Left lung (tissue), 4 donors: ENCODE measurements at regions not wholly inside any gene's neighbourhood (a gene's known extent, or its start where the extent isn't known, plus 50 kb on each side); places are given as distances from the start of the nearest gene placed in this dataset.

Source experiments
- ATAC-seq: fragments of 200-7000 bp; cut with Tn5 transposase; one replicate; pipeline ENCODE4 v1.9.1; 2020; ENCODE audit warnings: moderate library complexity
- DNase-seq, 4 donors: peaks; one replicate each; pipeline ENCODE4 v3.0.0-alpha.2; 2013 to 2020
- H3K27ac ChIP-seq, 2 donors: fragments of 200-600 bp; sonication (generic) in 1 of 2; one replicate each; pipeline versions ENCODE4 v1.5.0 to v1.8.0; 2020 to 2021
- H3K27me3 ChIP-seq, 2 donors: fragments of 200-600 bp; sonication (generic) in 1 of 2; one replicate each; pipeline versions ENCODE4 v1.5.0 to v1.8.0; 2020 to 2021
- H3K36me3 ChIP-seq, 2 donors: fragments of 200-600 bp; sonication (generic) in 1 of 2; one replicate each; pipeline versions ENCODE4 v1.5.0 to v1.8.0; 2020 to 2021
- H3K4me1 ChIP-seq, 2 donors: fragments of 200-600 bp; one replicate each; pipeline ENCODE4 v1.8.0; 2021
- H3K4me3 ChIP-seq, 2 donors: fragments of 200-600 bp; sonication (generic) in 1 of 2; one replicate each; pipeline versions ENCODE4 v1.5.0 to v1.8.0; 2020 to 2021; ENCODE audit warnings: mild to moderate bottlenecking in 1 of 2
- H3K9me3 ChIP-seq, 2 donors: fragments of 200-600 bp; sonication (generic) in 1 of 2; one replicate each; pipeline versions ENCODE4 v1.5.0 to v1.8.0; 2020 to 2021
- CTCF ChIP-seq, 2 donors: fragments of 200-600 bp; sonication (generic) in 1 of 2; IDR thresholded peaks; one replicate each; pipeline versions ENCODE4 v1.5.0 to v1.8.0; 2021; ENCODE audit warnings: antibody characterized with exemption in 2 of 2
- intact Hi-C, 2 donors: fragments of 100-400 bp; cut with DNase I; formaldehyde crosslinking; loops; one replicate each; pipeline versions ENCODE4 v1.11.2 to v1.14.2; 2022
- donor health status: DM: no; HTN: yes; CAD: no.
- donor health status: DM: no; HTN: no; CAD: no.

GRCh38 chr12:127984386-127985055 is 282.4 kb upstream of the TMEM132C start:
- H3K9me3 ChIP-seq: peaks cover 0 to 4% of the 10 kb centered on the region in 2 donors
- no peak overlapping the region for H3K4me3 ChIP-seq
- H3K36me3 ChIP-seq: no peaks in the 10 kb centered on the region
- DNase-seq (no peak), ATAC-seq (no peak)
- H3K27ac ChIP-seq: no peak overlapping the region
- no peaks in the 10 kb centered on the region for H3K27me3 ChIP-seq
- TF ChIP-seq CTCF (IDR thresholded peaks at IDR 0.05): no peak
- no peaks in the 10 kb centered on the region for H3K4me1 ChIP-seq
- intact Hi-C loops: no loop called here

GRCh38 chr12:127987199-127987901 is 279.6 kb upstream of the TMEM132C start:
- no peaks in the 10 kb centered on the region for H3K36me3 ChIP-seq
- no peak for ATAC-seq
- intact Hi-C loops: no loop called here
- no peak overlapping the region for H3K4me3 ChIP-seq
- TF ChIP-seq CTCF (IDR thresholded peaks at IDR 0.05): no peak
- no peak for DNase-seq
- H3K27ac ChIP-seq: no peak overlapping the region
- no peaks in the 10 kb centered on the region for H3K27me3 ChIP-seq
- H3K9me3 ChIP-seq: peaks cover 0 to 11% of the 10 kb centered on the region in 2 donors
- no peaks in the 10 kb centered on the region for H3K4me1 ChIP-seq

GRCh38 chr12:127991485-127991884 is 275.5 kb upstream of the TMEM132C start:
- H3K4me1 ChIP-seq: no peaks in the 10 kb centered on the region
- H3K4me3 ChIP-seq: no peak overlapping the region
- intact Hi-C loops: no loop called here
- peaks cover 0 to 11% of the 10 kb centered on the region in 2 donors for H3K9me3 ChIP-seq
- no peak for ATAC-seq
- no peak overlapping the region for H3K27ac ChIP-seq
- no peaks in the 10 kb centered on the region for H3K36me3 ChIP-seq
- H3K27me3 ChIP-seq: no peaks in the 10 kb centered on the region
- DNase-seq: no peak
- no peak for TF ChIP-seq CTCF (IDR thresholded peaks at IDR 0.05)

- ATAC-seq (no peak), DNase-seq (no peak)
- intact Hi-C loops: no loop called here
- Histone ChIP-seq H3K36me3 (no peaks in the 10 kb centered on the region), H3K4me1 (no peaks in the 10 kb centered on the region), H3K4me3 (no peak overlapping the region), H3K27me3 (no peaks in the 10 kb centered on the region), H3K9me3 (no peaks in the 10 kb centered on the region), H3K27ac (no peak overlapping the region)
- no peak for TF ChIP-seq CTCF (IDR thresholded peaks at IDR 0.05)
These were observed 268.0 kb upstream of the TMEM132C start for GRCh38 chr12:127998988-127999387.

- DNase-seq (no peak), ATAC-seq (no peak)
- no peaks in the 10 kb centered on the region for H3K27me3 ChIP-seq
- no peak overlapping the region for H3K4me3 ChIP-seq
- TF ChIP-seq CTCF (IDR thresholded peaks at IDR 0.05): no peak
- H3K27ac ChIP-seq: no peak overlapping the region
- H3K9me3 ChIP-seq: no peaks in the 10 kb centered on the region
- H3K4me1 ChIP-seq: no peaks in the 10 kb centered on the region
- intact Hi-C loops: no loop called here
- no peaks in the 10 kb centered on the region for H3K36me3 ChIP-seq
These were observed 262.5 kb upstream of the TMEM132C start for GRCh38 chr12:128004383-128004938.
